Dendritic cell treated with granulocyte-macrophage colony-stimulating factor and Interleukin-4, amounts not matched to agents 40 ng/mL and 50 ng/mL, for 4 days (primary cell): ENCODE measurements at regions not wholly inside any gene's neighbourhood (a gene's known extent, or its start where the extent isn't known, plus 50 kb on each side); places are given as distances from the start of the nearest gene placed in this dataset.

ENCODE experiments used
- H3K27ac Mint-ChIP-seq: one replicate; pipeline ENCODE4 v1.8.0; 2022; ENCODE audit warnings: mild to moderate bottlenecking, mixed read lengths
- H3K27me3 Mint-ChIP-seq: one replicate; pipeline ENCODE4 v1.8.0; 2022; ENCODE audit warnings: mild to moderate bottlenecking, mixed read lengths
- H3K36me3 Mint-ChIP-seq: one replicate; pipeline ENCODE4 v1.8.0; 2022; ENCODE audit warnings: low read depth, mixed read lengths
- H3K4me1 Mint-ChIP-seq: one replicate; pipeline ENCODE4 v1.8.0; 2022; ENCODE audit warnings: low read depth, mixed read lengths
- H3K4me3 Mint-ChIP-seq: one replicate; pipeline ENCODE4 v1.8.0; 2022; ENCODE audit warnings: mild to moderate bottlenecking, moderate library complexity, mixed read lengths
- H3K9me3 Mint-ChIP-seq: one replicate; pipeline ENCODE4 v1.8.0; 2022; ENCODE audit warnings: mixed read lengths
- intact Hi-C: fragments of 100-400 bp; cut with micrococcal nuclease; formaldehyde crosslinking; loops from one replicate; pipeline ENCODE4 v1.15.0; 2022

DNA sequence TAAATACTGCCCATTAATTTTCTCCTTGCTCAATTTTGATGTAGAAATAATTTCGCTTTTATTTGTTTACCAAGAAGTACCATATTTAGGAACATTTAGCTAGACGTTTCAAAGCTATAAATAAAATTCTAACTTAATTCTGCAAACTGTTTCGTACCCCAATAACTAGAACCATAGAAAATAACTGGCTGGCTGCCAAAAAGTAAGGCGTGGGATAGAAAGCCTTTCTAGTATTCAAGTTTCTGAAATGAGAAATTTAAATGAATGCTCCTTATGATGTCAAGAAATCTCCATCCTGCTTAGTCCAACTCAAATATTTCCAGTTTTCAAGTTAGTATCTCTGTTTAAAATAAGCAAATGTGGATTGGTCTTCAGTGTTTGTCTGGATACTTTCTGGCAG lies 167.4 kb downstream of the FBXO8 start:
- no peaks in the 10 kb centered on the region for H3K36me3 Mint-ChIP-seq
- H3K27ac Mint-ChIP-seq = no peak overlapping the region
- intact Hi-C loops = no loop called here
- no peak overlapping the region for H3K4me3 Mint-ChIP-seq
- H3K9me3 Mint-ChIP-seq = no peaks in the 10 kb centered on the region
- H3K27me3 Mint-ChIP-seq = peaks cover 13% of the 10 kb centered on the region
- H3K4me1 Mint-ChIP-seq = peaks cover 11% of the 10 kb centered on the region

- Mint-ChIP-seq H3K27me3 (peaks cover 2% of the 10 kb centered on the region), H3K9me3 (no peaks in the 10 kb centered on the region), H3K27ac (no peak overlapping the region), H3K36me3 (no peaks in the 10 kb centered on the region), H3K4me3 (no peak overlapping the region), H3K4me1 (peaks cover 22% of the 10 kb centered on the region)
- intact Hi-C loops = no loop called here
Observed at GRCh38 chr4:174111422-174111821, 172.0 kb downstream of the FBXO8 start.

GRCh38 chr4:174110180-174110579 lies 173.3 kb downstream of the FBXO8 start:
- Mint-ChIP-seq H3K36me3 (no peaks in the 10 kb centered on the region), H3K4me1 (peaks cover 22% of the 10 kb centered on the region), H3K4me3 (no peak overlapping the region), H3K27me3 (peaks cover 2% of the 10 kb centered on the region), H3K9me3 (no peaks in the 10 kb centered on the region), H3K27ac (no peak overlapping the region)
- intact Hi-C loops = no loop called here

DNA sequence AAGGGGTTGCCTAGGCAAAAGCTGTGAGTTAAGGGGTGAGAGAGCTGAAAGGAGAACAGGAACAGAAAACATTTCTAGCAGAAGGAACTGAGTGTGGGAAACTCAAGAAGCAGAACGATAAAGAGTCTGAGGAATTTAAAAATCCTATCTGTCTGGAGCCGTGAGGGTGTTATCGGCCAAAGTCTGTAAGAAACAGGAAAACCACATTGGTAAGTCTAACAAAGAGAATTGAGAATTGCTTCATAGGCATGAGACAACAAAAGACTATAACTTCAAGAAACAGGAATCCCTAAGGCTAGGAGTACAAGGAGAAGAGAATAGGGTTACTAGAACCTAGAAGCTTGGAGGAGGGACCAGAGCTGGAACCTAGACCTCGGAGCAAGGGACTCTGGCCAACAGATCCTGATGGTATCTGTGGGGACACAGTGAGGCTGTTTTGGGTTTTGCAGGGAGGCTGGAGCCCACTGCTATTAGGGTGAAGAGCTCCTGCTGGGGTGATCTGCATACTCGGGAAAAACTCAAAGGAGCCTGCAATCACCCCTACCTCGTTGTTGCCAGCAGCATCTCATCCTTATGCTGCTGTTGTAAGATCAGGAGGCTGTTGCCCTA lies 175.6 kb downstream of the FBXO8 start:
- no peaks in the 10 kb centered on the region for H3K36me3 Mint-ChIP-seq
- peaks cover 2% of the 10 kb centered on the region for H3K27me3 Mint-ChIP-seq
- peaks cover 22% of the 10 kb centered on the region for H3K4me1 Mint-ChIP-seq
- H3K27ac Mint-ChIP-seq = peak overlapping the region; percentile 1
- intact Hi-C loops = no loop called here
- H3K9me3 Mint-ChIP-seq = no peaks in the 10 kb centered on the region
- peak overlapping the region; percentile 47 for H3K4me3 Mint-ChIP-seq

DNA sequence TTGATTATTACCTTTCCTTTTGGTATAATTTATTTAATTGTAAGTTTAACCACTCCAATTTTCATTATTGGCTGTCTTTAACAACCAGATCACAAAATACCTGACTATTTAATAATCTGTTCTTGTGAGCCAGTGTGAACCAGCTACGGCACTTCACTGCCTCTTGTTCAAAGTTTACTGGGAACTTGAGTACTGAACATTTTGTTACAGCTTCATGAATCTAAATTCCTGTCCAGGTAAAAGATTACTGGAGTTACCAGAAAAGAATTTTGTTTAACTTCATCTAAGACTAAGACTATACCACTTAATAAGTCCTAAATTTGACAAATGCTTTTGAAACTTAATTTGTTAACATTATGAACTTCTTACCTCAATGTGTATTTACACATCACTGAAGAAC lies 178.3 kb downstream of the FBXO8 start:
- intact Hi-C loops = no loop called here
- peaks cover 22% of the 10 kb centered on the region for H3K4me1 Mint-ChIP-seq
- H3K9me3 Mint-ChIP-seq = no peaks in the 10 kb centered on the region
- no peak overlapping the region for H3K27ac Mint-ChIP-seq
- no peak overlapping the region for H3K4me3 Mint-ChIP-seq
- H3K36me3 Mint-ChIP-seq = no peaks in the 10 kb centered on the region
- peaks cover 2% of the 10 kb centered on the region for H3K27me3 Mint-ChIP-seq

DNA sequence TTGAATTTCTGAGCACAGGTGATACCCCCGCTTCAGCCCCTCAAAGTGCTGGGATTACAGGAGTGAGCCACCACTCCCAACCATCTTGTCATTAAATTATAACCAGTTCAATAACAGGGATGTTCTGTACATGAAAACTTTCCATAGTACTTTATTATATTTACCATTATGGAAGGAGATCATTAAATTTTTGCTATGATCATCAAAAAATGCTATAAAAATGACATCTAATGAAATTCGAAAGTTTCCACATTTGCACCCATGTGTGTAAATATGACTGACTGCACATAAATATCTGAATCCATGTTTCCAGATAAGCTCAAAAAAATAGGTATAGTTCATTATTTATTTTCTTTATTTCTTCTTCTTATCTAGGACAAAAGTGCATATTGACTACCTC lies 182.6 kb downstream of the FBXO8 start:
- Mint-ChIP-seq H3K27me3 (peaks cover 1% of the 10 kb centered on the region), H3K4me1 (no peaks in the 10 kb centered on the region), H3K27ac (no peak overlapping the region), H3K36me3 (no peaks in the 10 kb centered on the region), H3K9me3 (no peaks in the 10 kb centered on the region), H3K4me3 (no peak overlapping the region)
- intact Hi-C loops = no loop called here

GRCh38 chr4:174099712-174100111 lies 183.8 kb downstream of the FBXO8 start:
- H3K4me1 Mint-ChIP-seq = no peaks in the 10 kb centered on the region
- no peaks in the 10 kb centered on the region for H3K36me3 Mint-ChIP-seq
- H3K9me3 Mint-ChIP-seq = no peaks in the 10 kb centered on the region
- H3K27ac Mint-ChIP-seq = no peak overlapping the region
- no peak overlapping the region for H3K4me3 Mint-ChIP-seq
- intact Hi-C loops = no loop called here
- peaks cover 1% of the 10 kb centered on the region for H3K27me3 Mint-ChIP-seq

- intact Hi-C loops = no loop called here
- H3K9me3 Mint-ChIP-seq = no peaks in the 10 kb centered on the region
- no peaks in the 10 kb centered on the region for H3K4me1 Mint-ChIP-seq
- H3K36me3 Mint-ChIP-seq = no peaks in the 10 kb centered on the region
- no peak overlapping the region for H3K27ac Mint-ChIP-seq
- no peak overlapping the region for H3K4me3 Mint-ChIP-seq
- peaks cover 1% of the 10 kb centered on the region for H3K27me3 Mint-ChIP-seq
Observed at GRCh38 chr4:174096999-174097398, 186.5 kb downstream of the FBXO8 start.

DNA sequence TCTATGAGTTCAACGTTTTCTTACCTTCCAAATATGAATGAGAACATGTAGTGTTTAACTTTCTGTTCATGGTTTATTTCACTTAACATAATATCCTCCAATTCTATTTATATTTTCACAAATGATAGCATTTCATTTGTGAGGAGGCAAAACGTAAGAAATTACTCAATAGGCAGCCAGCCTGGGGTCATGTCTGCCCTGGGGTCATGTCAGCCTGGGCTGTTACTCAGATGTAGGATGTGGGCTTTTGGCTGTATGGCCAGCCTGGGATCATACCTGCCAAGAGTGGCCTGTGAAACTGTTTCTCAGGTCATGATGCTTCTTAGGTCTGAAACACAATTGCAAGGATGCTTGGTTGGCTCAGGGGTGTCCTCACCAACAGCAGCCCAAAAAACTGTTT lies 187.0 kb downstream of the FBXO8 start:
- no peaks in the 10 kb centered on the region for H3K9me3 Mint-ChIP-seq
- H3K4me3 Mint-ChIP-seq = no peak overlapping the region
- intact Hi-C loops = no loop called here
- peaks cover 1% of the 10 kb centered on the region for H3K27me3 Mint-ChIP-seq
- no peaks in the 10 kb centered on the region for H3K4me1 Mint-ChIP-seq
- no peak overlapping the region for H3K27ac Mint-ChIP-seq
- no peaks in the 10 kb centered on the region for H3K36me3 Mint-ChIP-seq

- peaks cover 13% of the 10 kb centered on the region for H3K27me3 Mint-ChIP-seq
- H3K4me1 Mint-ChIP-seq = no peaks in the 10 kb centered on the region
- H3K27ac Mint-ChIP-seq = no peak overlapping the region
- no peaks in the 10 kb centered on the region for H3K9me3 Mint-ChIP-seq
- no peak overlapping the region for H3K4me3 Mint-ChIP-seq
- intact Hi-C loops = no loop called here
- no peaks in the 10 kb centered on the region for H3K36me3 Mint-ChIP-seq
Observed at GRCh38 chr4:174091130-174091529, 192.3 kb downstream of the FBXO8 start.

GRCh38 chr4:174089711-174090110 lies 193.8 kb downstream of the FBXO8 start:
- Mint-ChIP-seq H3K36me3 (no peaks in the 10 kb centered on the region), H3K4me1 (peaks cover 2% of the 10 kb centered on the region), H3K9me3 (no peaks in the 10 kb centered on the region), H3K27ac (no peak overlapping the region), H3K4me3 (no peak overlapping the region), H3K27me3 (peaks cover 13% of the 10 kb centered on the region)
- intact Hi-C loops = no loop called here

- intact Hi-C loops = no loop called here
- peaks cover 13% of the 10 kb centered on the region for H3K27me3 Mint-ChIP-seq
- peaks cover 4% of the 10 kb centered on the region for H3K4me1 Mint-ChIP-seq
- H3K9me3 Mint-ChIP-seq = no peaks in the 10 kb centered on the region
- H3K27ac Mint-ChIP-seq = no peak overlapping the region
- H3K36me3 Mint-ChIP-seq = no peaks in the 10 kb centered on the region
- no peak overlapping the region for H3K4me3 Mint-ChIP-seq
Observed at GRCh38 chr4:174088795-174089194, 194.7 kb downstream of the FBXO8 start.

DNA sequence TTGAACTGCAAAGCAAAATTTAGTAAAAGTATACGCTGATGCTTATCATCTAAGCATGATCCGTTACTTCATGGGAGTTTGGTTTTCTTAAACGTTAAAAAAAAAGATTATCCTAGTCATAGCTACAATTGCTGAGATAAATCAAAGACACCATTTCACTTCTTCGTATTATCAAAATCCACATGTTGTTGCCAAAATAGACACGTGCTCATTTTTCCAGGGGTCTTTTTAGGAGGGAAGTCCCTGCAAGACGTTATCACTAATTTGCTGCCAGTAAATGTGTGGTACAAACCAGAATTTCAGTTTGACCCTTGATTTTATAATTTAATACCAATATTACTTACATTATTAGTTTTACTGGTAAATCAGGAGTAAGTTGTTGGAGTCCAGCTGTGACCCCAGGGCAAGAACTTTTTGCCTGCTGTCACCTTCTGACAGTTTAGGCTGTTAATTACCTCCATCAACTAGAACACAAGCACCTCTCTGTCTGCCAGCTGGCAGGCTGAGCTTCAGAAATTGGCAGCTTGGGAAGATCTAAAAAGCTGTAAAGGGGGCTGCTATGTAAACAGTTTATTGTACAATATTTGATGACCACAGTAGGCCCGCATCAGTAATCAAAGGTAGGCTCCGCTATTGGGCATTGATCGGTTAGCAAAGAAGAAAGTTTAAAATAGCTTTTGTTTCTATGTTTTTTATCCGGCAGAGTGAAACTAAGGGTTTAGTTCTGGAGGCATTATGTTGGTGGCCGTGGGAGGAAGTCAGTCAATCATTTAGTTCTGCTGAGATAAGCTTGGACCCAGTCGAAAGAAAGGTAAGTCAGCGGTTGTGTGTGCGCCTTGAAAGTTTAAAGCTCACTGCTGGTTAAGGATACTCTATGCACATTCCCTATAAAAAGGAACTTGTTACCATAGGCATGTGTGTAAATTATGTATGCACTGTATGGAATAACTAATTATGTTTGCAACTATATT lies 196.4 kb downstream of the FBXO8 start:
- H3K4me3 Mint-ChIP-seq = no peak overlapping the region
- intact Hi-C loops = no loop called here

DNA sequence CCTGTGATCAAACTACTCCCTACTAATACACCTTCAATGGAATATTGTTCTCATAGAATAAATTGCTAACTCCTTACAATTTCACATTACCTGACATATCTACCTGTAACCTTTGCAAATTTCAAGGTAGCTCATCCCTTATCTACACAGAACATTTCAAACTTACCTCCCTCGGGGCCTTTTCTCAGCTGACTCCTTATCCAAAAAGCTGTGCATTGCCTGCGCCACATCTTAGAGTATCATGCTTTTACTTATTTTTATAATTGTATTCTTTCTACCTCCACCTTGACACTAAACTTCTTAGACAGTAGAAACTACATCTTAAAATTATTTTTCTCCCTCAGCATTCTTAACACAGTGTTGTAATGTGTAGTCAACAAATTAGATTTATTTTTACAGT lies 198.5 kb downstream of the FBXO8 start:
- intact Hi-C loops = no loop called here
- Mint-ChIP-seq H3K36me3 (no peaks in the 10 kb centered on the region), H3K27me3 (peaks cover 13% of the 10 kb centered on the region), H3K4me1 (peaks cover 4% of the 10 kb centered on the region), H3K9me3 (no peaks in the 10 kb centered on the region), H3K4me3 (no peak overlapping the region), H3K27ac (no peak overlapping the region)

More for the DNA sequence above, 196.4 kb downstream of the FBXO8 start:
- Mint-ChIP-seq H3K36me3 (no peaks in the 10 kb centered on the region), H3K9me3 (no peaks in the 10 kb centered on the region), H3K4me1 (peaks cover 4% of the 10 kb centered on the region), H3K27ac (no peak overlapping the region), H3K27me3 (peaks cover 13% of the 10 kb centered on the region)
